HepG2 (cell line): ENCODE measurements at regions not wholly inside any gene's neighbourhood (a gene's known extent, or its start where the extent isn't known, plus 50 kb on each side); places are given as distances from the start of the nearest gene placed in this dataset.

Experiments
- ATAC-seq: fragments of 200-7000 bp; cut with Tn5 transposase; 3 replicates; pipeline ENCODE4 v1.9.1; 2020; ENCODE audit warnings: mild to moderate bottlenecking, moderate library complexity
- BruUV-seq: library from RNA; stranded (reverse); fragments of 400-500 nt; replicated peaks from 2 replicates; lab custom pipeline; 2021; lab: Mats Ljungman, UMichigan
- CTCF ChIA-PET: fragments of 300-600 bp; formaldehyde crosslinking; extraction: SDS; loops from one replicate; lab custom pipeline; 2021; ENCODE audit warnings: low total read pairs, inconsistent platforms, low intra/inter-chr PET ratio; lab: Yijun Ruan, JAX
- POLR2A ChIA-PET: fragments of 350-600 bp; sonication (Branson Sonifier 250); formaldehyde crosslinking; loops from one replicate; lab custom pipeline; 2020; ENCODE audit warnings: antibody characterized with exemption, inconsistent platforms; lab: Yijun Ruan, JAX
- DNase-seq: peaks from one replicate; pipeline ENCODE4 v3.0.0-alpha.2; 2015; ENCODE audit warnings: low spot score
- FAIRE-seq: peaks from 3 replicates; lab custom pipeline; 2011; peaks lifted over from hg19 to GRCh38; lab: Jason Lieb, UNC
- H2AFZ ChIP-seq: one replicate; pipeline ENCODE4 v1.6.1; 2011; ENCODE audit warnings: low read length, inconsistent platforms
- H3K27ac ChIP-seq: fragments of 300-600 bp; 3 replicates; pipeline ENCODE4 v1.8.0; 2011; ENCODE audit warnings: mixed run types, mild to moderate bottlenecking, mixed read lengths, low read length, inconsistent platforms; ENCODE audit not compliant: insufficient read depth; ENCODE audit errors: extremely low read length
- H3K27me3 ChIP-seq, 2 experiments: fragments of 200-600 bp in 1 of 2; 2 replicates in 1 of 2; 3 replicates in 1 of 2; pipeline versions ENCODE4 v1.6.0 to v1.8.0; 2011; ENCODE audit warnings: low read length in 2 of 2, mild to moderate bottlenecking in 2 of 2, moderate library complexity in 2 of 2, inconsistent platforms in 1 of 2; ENCODE audit not compliant: insufficient read depth in 2 of 2, control insufficient read depth in 1 of 2
- H3K36me3 ChIP-seq, 2 experiments: fragments of 200-600 bp in 1 of 2; replicated peaks in 1 of 2; 2 replicates in 1 of 2; 3 replicates in 1 of 2; pipeline versions ENCODE4 v1.5.1 to v1.8.0; 2011; ENCODE audit warnings: low read length in 2 of 2, inconsistent platforms in 1 of 2; ENCODE audit not compliant: insufficient read depth in 2 of 2, control insufficient read depth in 1 of 2
- H3K4me1 ChIP-seq: 2 replicates; pipeline ENCODE4 v1.5.1; 2012; ENCODE audit warnings: low read length, inconsistent platforms; ENCODE audit not compliant: insufficient read depth
- H3K4me2 ChIP-seq: 2 replicates; pipeline ENCODE4 v1.6.0; 2011; ENCODE audit warnings: low read depth, low read length, inconsistent platforms
- H3K4me3 ChIP-seq, 3 experiments: fragments of 200-600 bp in 1 of 3; sonication (generic), shearing (Covaris generic) in 1 of 3; replicated peaks in 1 of 3; 2 replicates each; pipeline ENCODE4 v1.5.1; 2011 to 2016; ENCODE audit warnings: low read length in 3 of 3, inconsistent platforms in 2 of 3, low read depth in 2 of 3, mild to moderate bottlenecking in 2 of 3, control low read depth in 1 of 3, mixed read lengths in 1 of 3; ENCODE audit not compliant: insufficient read depth in 1 of 3
- H3K79me2 ChIP-seq: one replicate; pipeline ENCODE4 v1.6.1; 2011; ENCODE audit warnings: low read length, inconsistent platforms; ENCODE audit not compliant: insufficient read depth
- H3K9ac ChIP-seq: 2 replicates; pipeline ENCODE4 v1.6.0; 2011; ENCODE audit warnings: mild to moderate bottlenecking, low read depth, low read length, inconsistent platforms; ENCODE audit not compliant: insufficient read depth
- H3K9me3 ChIP-seq: 2 replicates; pipeline ENCODE4 v1.5.1; 2012; ENCODE audit warnings: mild to moderate bottlenecking, low read length
- H4K20me1 ChIP-seq: 2 replicates; pipeline ENCODE4 v1.6.0; 2011; ENCODE audit warnings: inconsistent platforms, mild to moderate bottlenecking, low read length, moderate library complexity; ENCODE audit not compliant: insufficient read depth
- IRF2 ChIP-seq: IDR thresholded peaks from 2 replicates; pipeline ENCODE4 v1.6.1; 2018; ENCODE audit warnings: missing genetic modification reagents, missing compliant biosample characterization
- PHF5A ChIP-seq: IDR thresholded peaks from one replicate; pipeline ENCODE4 v1.6.1; 2018; ENCODE audit warnings: low read depth, missing genetic modification reagents; ENCODE audit not compliant: unreplicated experiment
- RFX5 ChIP-seq: IDR thresholded peaks from 2 replicates; pipeline ENCODE4 v1.6.1; 2011; ENCODE audit warnings: low read depth, low read length, improper control_type of control experiment
- SRF ChIP-seq: IDR thresholded peaks from 2 replicates; pipeline ENCODE4 v1.6.1; 2011; ENCODE audit warnings: mild to moderate bottlenecking, low read depth, low read length, moderate library complexity
- THAP11 ChIP-seq: IDR thresholded peaks from 2 replicates; pipeline ENCODE4 v1.6.1; 2016; ENCODE audit warnings: missing biosample characterization, missing genetic modification reagents
- ZNF138 ChIP-seq: sonication (generic); formaldehyde crosslinking; IDR thresholded peaks from 2 replicates; pipeline ENCODE4 v1.5.0; 2020; ENCODE audit warnings: mild to moderate bottlenecking, low read depth, missing genetic modification reagents
- ZNF709 ChIP-seq: sonication (generic); formaldehyde crosslinking; IDR thresholded peaks from 2 replicates; pipeline ENCODE4 v1.5.0; 2020; ENCODE audit warnings: mild to moderate bottlenecking, missing genetic modification reagents
- WGBS: methylation state at CpG from one replicate; pipeline ENCODE4 v1.1.6; 2017; ENCODE audit warnings: low lambda C conversion rate; 5-methylcytosine and 5-hydroxymethylcytosine counted together
- in situ Hi-C: cut with HindIII; loops from 2 replicates; pipeline ENCODE4 v1.10.0; 2017; ENCODE audit warnings: low pct_unique_long_range_greater_than_20kb; ENCODE audit not compliant: extremely low pct_ligation_motif_present
- intact Hi-C: fragments of 100-400 bp; cut with micrococcal nuclease; formaldehyde crosslinking; loops from one replicate; pipeline ENCODE4 v1.10.0; 2022; ENCODE audit not compliant: unreplicated experiment
- TF ChIP-seq, protein P1 (sequence below): sonication (generic); formaldehyde crosslinking; conservative IDR thresholded peaks from 2 replicates; pipeline ENCODE4 v1.4.0; 2020; ENCODE audit warnings: mild to moderate bottlenecking, missing genetic modification reagents, moderate library complexity
- TF ChIP-seq, protein P2 (sequence below): sonication (generic); formaldehyde crosslinking; IDR thresholded peaks from 2 replicates; pipeline ENCODE4 v1.5.0; 2020; ENCODE audit warnings: mild to moderate bottlenecking, missing genetic modification reagents, borderline replicate concordance
- TF ChIP-seq, protein P3 (sequence below): sonication (generic); formaldehyde crosslinking; IDR thresholded peaks from 2 replicates; pipeline ENCODE4 v1.8.1; 2022; ENCODE audit warnings: low read depth, mild to moderate bottlenecking, missing genetic modification reagents
- TF ChIP-seq, protein P4 (sequence below): sonication (generic); formaldehyde crosslinking; IDR thresholded peaks from 2 replicates; pipeline ENCODE4 v1.4.0; 2020; ENCODE audit warnings: missing genetic modification reagents, borderline replicate concordance

DNA sequence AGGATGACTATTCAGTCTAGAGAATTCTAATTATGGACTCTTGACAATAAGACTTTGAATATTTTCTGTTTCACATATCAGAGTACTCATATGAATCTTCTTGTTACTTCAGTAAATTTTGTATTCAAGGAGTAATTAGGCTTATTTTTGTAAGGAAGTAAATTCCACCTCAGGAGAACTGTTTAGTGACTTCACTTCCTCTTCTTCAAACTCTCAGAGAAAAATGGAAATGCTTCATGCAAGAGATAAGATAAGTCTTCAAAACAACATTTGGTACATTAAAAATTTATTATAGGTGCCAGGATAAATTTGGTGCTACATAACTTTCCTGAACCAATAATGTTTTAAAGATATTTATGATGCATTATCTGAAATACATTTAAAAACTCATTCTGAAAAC, 1421.9 kb downstream of the PCDH7 start (continued):
- TF ChIP-seq, protein P1, sequence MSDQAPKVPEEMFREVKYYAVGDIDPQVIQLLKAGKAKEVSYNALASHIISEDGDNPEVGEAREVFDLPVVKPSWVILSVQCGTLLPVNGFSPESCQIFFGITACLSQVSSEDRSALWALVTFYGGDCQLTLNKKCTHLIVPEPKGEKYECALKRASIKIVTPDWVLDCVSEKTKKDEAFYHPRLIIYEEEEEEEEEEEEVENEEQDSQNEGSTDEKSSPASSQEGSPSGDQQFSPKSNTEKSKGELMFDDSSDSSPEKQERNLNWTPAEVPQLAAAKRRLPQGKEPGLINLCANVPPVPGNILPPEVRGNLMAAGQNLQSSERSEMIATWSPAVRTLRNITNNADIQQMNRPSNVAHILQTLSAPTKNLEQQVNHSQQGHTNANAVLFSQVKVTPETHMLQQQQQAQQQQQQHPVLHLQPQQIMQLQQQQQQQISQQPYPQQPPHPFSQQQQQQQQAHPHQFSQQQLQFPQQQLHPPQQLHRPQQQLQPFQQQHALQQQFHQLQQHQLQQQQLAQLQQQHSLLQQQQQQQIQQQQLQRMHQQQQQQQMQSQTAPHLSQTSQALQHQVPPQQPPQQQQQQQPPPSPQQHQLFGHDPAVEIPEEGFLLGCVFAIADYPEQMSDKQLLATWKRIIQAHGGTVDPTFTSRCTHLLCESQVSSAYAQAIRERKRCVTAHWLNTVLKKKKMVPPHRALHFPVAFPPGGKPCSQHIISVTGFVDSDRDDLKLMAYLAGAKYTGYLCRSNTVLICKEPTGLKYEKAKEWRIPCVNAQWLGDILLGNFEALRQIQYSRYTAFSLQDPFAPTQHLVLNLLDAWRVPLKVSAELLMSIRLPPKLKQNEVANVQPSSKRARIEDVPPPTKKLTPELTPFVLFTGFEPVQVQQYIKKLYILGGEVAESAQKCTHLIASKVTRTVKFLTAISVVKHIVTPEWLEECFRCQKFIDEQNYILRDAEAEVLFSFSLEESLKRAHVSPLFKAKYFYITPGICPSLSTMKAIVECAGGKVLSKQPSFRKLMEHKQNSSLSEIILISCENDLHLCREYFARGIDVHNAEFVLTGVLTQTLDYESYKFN (CRISPR knock-in tag): no peak
- no peak for TF ChIP-seq PHF5A (CRISPR knock-in tag)
- TF ChIP-seq RFX5: no peak
- no peak for TF ChIP-seq IRF2 (CRISPR knock-in tag)

DNA sequence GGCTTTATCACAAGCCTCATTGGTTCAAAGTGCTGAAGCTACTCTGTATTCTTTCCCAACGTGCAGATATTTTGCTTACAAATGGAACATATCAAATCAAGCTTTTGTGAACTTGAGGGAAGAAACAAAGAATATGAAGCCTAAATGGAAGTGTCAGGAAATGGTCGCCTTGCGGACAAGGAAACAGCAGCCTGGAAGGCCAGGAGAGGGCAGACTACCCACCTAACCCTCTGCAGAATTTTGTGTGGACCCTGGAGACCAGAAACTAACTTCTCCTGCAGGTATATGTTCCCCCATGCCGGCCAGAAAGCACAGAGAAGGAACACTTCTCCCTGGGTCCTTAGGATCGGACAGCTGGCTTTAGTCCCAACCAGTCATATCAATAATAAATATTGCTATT, 1425.8 kb downstream of the PCDH7 start:
- no TSS peak for BruUV-seq
- Histone ChIP-seq H3K9ac (no peak overlapping the region), H3K79me2 (no peaks in the 10 kb centered on the region), H3K4me2 (no peak overlapping the region), H3K9me3 (no peaks in the 10 kb centered on the region), H4K20me1 (no peaks in the 10 kb centered on the region), H2AFZ (no peak overlapping the region), H3K4me1 (no peaks in the 10 kb centered on the region), H3K4me3 (no peak overlapping the region), H3K27me3 (no peaks in the 10 kb centered on the region), H3K27ac (no peak overlapping the region), H3K36me3 (no peaks in the 10 kb centered on the region)
- no peak for DNase-seq
- in situ Hi-C loops (no loop called here), intact Hi-C loops (loop anchor here (10.0 kb wide), 1 partner anchor 629 kb away; no protein-coding TSS in a partner anchor)
- ATAC-seq: no peak
- no peak for FAIRE-seq
- 21% methylated on average over 5 of the region's 5 CpGs for WGBS
- ChIA-PET CTCF (no interaction called here), POLR2A (no interaction called here)
- no peak for TF ChIP-seq ZNF709 (CRISPR knock-in tag)
- TF ChIP-seq, protein P2, sequence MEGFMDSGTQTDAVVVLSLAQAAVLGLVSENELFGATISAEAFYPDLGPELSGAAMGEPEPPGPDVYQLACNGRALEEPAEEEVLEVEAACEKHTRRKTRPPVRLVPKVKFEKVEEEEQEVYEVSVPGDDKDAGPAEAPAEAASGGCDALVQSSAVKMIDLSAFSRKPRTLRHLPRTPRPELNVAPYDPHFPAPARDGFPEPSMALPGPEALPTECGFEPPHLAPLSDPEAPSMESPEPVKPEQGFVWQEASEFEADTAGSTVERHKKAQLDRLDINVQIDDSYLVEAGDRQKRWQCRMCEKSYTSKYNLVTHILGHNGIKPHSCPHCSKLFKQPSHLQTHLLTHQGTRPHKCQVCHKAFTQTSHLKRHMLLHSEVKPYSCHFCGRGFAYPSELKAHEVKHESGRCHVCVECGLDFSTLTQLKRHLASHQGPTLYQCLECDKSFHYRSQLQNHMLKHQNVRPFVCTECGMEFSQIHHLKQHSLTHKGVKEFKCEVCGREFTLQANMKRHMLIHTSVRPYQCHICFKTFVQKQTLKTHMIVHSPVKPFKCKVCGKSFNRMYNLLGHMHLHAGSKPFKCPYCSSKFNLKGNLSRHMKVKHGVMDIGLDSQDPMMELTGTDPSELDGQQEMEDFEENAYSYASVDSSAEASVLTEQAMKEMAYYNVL (CRISPR knock-in tag): no peak
- TF ChIP-seq SRF: no peak
- no peak for TF ChIP-seq THAP11
- TF ChIP-seq, protein P3, sequence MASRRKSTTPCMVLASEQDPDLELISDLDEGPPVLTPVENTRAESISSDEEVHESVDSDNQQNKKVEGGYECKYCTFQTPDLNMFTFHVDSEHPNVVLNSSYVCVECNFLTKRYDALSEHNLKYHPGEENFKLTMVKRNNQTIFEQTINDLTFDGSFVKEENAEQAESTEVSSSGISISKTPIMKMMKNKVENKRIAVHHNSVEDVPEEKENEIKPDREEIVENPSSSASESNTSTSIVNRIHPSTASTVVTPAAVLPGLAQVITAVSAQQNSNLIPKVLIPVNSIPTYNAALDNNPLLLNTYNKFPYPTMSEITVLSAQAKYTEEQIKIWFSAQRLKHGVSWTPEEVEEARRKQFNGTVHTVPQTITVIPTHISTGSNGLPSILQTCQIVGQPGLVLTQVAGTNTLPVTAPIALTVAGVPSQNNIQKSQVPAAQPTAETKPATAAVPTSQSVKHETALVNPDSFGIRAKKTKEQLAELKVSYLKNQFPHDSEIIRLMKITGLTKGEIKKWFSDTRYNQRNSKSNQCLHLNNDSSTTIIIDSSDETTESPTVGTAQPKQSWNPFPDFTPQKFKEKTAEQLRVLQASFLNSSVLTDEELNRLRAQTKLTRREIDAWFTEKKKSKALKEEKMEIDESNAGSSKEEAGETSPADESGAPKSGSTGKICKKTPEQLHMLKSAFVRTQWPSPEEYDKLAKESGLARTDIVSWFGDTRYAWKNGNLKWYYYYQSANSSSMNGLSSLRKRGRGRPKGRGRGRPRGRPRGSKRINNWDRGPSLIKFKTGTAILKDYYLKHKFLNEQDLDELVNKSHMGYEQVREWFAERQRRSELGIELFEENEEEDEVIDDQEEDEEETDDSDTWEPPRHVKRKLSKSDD (CRISPR knock-in tag): no peak
- TF ChIP-seq ZNF138 (CRISPR knock-in tag): no peak
- TF ChIP-seq, protein P4, sequence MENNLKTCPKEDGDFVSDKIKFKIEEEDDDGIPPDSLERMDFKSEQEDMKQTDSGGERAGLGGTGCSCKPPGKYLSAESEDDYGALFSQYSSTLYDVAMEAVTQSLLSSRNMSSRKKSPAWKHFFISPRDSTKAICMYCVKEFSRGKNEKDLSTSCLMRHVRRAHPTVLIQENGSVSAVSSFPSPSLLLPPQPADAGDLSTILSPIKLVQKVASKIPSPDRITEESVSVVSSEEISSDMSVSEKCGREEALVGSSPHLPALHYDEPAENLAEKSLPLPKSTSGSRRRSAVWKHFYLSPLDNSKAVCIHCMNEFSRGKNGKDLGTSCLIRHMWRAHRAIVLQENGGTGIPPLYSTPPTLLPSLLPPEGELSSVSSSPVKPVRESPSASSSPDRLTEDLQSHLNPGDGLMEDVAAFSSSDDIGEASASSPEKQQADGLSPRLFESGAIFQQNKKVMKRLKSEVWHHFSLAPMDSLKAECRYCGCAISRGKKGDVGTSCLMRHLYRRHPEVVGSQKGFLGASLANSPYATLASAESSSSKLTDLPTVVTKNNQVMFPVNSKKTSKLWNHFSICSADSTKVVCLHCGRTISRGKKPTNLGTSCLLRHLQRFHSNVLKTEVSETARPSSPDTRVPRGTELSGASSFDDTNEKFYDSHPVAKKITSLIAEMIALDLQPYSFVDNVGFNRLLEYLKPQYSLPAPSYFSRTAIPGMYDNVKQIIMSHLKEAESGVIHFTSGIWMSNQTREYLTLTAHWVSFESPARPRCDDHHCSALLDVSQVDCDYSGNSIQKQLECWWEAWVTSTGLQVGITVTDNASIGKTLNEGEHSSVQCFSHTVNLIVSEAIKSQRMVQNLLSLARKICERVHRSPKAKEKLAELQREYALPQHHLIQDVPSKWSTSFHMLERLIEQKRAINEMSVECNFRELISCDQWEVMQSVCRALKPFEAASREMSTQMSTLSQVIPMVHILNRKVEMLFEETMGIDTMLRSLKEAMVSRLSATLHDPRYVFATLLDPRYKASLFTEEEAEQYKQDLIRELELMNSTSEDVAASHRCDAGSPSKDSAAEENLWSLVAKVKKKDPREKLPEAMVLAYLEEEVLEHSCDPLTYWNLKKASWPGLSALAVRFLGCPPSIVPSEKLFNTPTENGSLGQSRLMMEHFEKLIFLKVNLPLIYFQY (CRISPR knock-in tag): no peak
